Breast epithelium (tissue), 4 donors: ENCODE measurements at regions not wholly inside any gene's neighbourhood (a gene's known extent, or its start where the extent isn't known, plus 50 kb on each side); places are given as distances from the start of the nearest gene placed in this dataset.
"Not testable (repeated sequence)": the region's sequence is repeated elsewhere in the genome, so short reads cannot be mapped to it uniquely, and the experiment has no call there.

Experiments used
- DNase-seq, 2 donors: peaks; one replicate each; pipeline ENCODE4 v3.0.0-alpha.2; 2019; ENCODE audit warnings: low spot score in 2 of 2
- H3K27ac ChIP-seq, 2 donors: fragments of 200-600 bp; sonication (generic) in 1 of 2; one replicate each; pipeline ENCODE4 v1.5.1; 2016 to 2019; ENCODE audit warnings: mild to moderate bottlenecking in 1 of 2
- H3K27me3 ChIP-seq, 2 donors: fragments of 200-600 bp; sonication (generic) in 1 of 2; one replicate each; pipeline versions ENCODE4 v1.5.1 to v1.6.0; 2017 to 2019; ENCODE audit warnings: control low read depth in 1 of 2, mild to moderate bottlenecking in 1 of 2
- H3K36me3 ChIP-seq: fragments of 200-600 bp; one replicate; pipeline ENCODE4 v1.5.1; 2019
- H3K4me1 ChIP-seq, 2 donors: fragments of 200-600 bp; sonication (generic); one replicate each; pipeline ENCODE4 v1.5.1; 2016 to 2019; ENCODE audit warnings: control low read depth in 1 of 2
- H3K4me3 ChIP-seq, 3 donors: fragments of 200-600 bp; sonication (generic); 1 replicate in 2 of 3; 2 replicates in 1 of 3; pipeline ENCODE4 v1.5.1; 2016 to 2019; ENCODE audit warnings: mild to moderate bottlenecking in 3 of 3, moderate library complexity in 2 of 3
- H3K9me3 ChIP-seq, 2 donors: fragments of 200-600 bp; sonication (generic) in 1 of 2; one replicate each; pipeline ENCODE4 v1.5.1; 2016 to 2019; ENCODE audit warnings: control low read depth in 1 of 2
- CTCF ChIP-seq, 3 donors: fragments of 450-650 bp; IDR thresholded peaks; one replicate each; pipeline ENCODE4 v1.5.1; 2016 to 2017; ENCODE audit warnings: antibody characterized with exemption in 3 of 3, mild to moderate bottlenecking in 3 of 3, moderate library complexity in 3 of 3
- POLR2A ChIP-seq: fragments of 450-650 bp; IDR thresholded peaks from one replicate; pipeline ENCODE4 v1.6.1; 2016; ENCODE audit warnings: antibody characterized with exemption, mild to moderate bottlenecking, moderate library complexity
- POLR2AphosphoS5 ChIP-seq, 3 donors: sonication (generic); formaldehyde crosslinking; IDR thresholded peaks; one replicate each; pipeline ENCODE4 v1.6.1; 2017; ENCODE audit warnings: antibody characterized with exemption in 3 of 3
- intact Hi-C: fragments of 100-400 bp; cut with DNase I; formaldehyde crosslinking; loops from one replicate; pipeline ENCODE4 v1.15.1; 2023; ENCODE audit warnings: low total_unique reads

DNA sequence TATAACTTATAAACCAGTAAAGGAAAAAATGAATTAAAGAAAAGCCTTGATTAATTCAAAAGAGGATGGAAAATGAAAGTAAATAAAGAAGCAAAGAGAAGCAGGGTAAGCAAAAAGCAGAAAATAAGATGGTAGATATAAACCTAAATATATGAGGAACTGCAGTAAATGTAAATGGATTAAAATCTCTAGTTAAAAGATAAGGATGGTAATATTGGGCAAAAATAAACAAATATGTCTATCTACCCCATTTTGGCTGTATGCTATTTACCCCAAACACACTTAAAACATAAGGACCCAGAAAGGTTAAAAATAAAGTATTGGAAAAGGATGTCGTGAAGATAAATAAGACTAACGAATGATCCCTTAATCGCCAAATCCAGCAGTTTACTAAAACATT, 161.9 kb downstream of the FOXD2 start:
- H3K27ac ChIP-seq = no peak overlapping the region
- TF ChIP-seq POLR2AphosphoS5 (IDR thresholded peaks at IDR 0.05) = no peak
- no peak for TF ChIP-seq CTCF (IDR thresholded peaks at IDR 0.05)
- TF ChIP-seq POLR2A = no peak
- H3K4me1 ChIP-seq = no peaks in the 10 kb centered on the region
- intact Hi-C loops = no loop called here
- H3K9me3 ChIP-seq = peaks cover 7 to 24% of the 10 kb centered on the region in 2 donors
- peaks cover 2% of the 10 kb centered on the region for H3K36me3 ChIP-seq
- no peak for DNase-seq
- no peaks in the 10 kb centered on the region for H3K27me3 ChIP-seq
- no peak overlapping the region for H3K4me3 ChIP-seq

GRCh38 chr1:47602491-47602890, 164.6 kb downstream of the FOXD2 start:
- H3K4me1 ChIP-seq, DNase-seq, H3K27ac ChIP-seq, H3K36me3 ChIP-seq, H3K4me3 ChIP-seq, H3K27me3 ChIP-seq, intact Hi-C loops: not testable (repeated sequence)
- H3K9me3 ChIP-seq = peaks cover 7 to 35% of the 10 kb centered on the region in 2 donors

DNA sequence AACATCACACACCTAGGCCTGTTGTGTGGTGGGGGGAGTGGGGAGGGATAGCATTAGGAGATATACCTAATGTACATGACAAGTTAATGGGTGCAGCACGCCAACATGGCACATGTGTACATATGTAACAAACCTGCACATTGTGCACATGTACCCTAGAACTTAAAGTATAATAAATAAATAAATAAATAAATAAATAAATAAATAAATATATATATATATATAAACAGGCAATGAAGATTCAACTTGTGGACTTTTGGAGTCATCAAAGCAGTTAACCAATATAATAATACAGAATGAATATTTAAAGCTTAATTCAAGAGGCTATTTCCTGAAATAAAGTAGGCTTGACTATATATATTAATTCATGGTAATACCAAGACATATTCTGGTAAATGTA, 167.0 kb downstream of the FOXD2 start:
- peaks cover 15 to 28% of the 10 kb centered on the region in 2 donors for H3K9me3 ChIP-seq
- intact Hi-C loops, H3K36me3 ChIP-seq, H3K4me1 ChIP-seq, H3K27ac ChIP-seq, H3K27me3 ChIP-seq, H3K4me3 ChIP-seq, DNase-seq: not testable (repeated sequence)

GRCh38 chr1:47608296-47608875, 170.5 kb downstream of the FOXD2 start:
- Histone ChIP-seq H3K27me3 (no peaks in the 10 kb centered on the region), H3K9me3 (peaks cover 8 to 17% of the 10 kb centered on the region in 2 donors), H3K4me3 (no peak overlapping the region), H3K4me1 (no peaks in the 10 kb centered on the region), H3K36me3 (no peaks in the 10 kb centered on the region), H3K27ac (no peak overlapping the region)
- intact Hi-C loops = no loop called here
- DNase-seq = no peak
- TF ChIP-seq POLR2AphosphoS5 (IDR thresholded peaks at IDR 0.05) = no peak
- TF ChIP-seq CTCF (IDR thresholded peaks at IDR 0.05) = no peak
- no peak for TF ChIP-seq POLR2A

DNA sequence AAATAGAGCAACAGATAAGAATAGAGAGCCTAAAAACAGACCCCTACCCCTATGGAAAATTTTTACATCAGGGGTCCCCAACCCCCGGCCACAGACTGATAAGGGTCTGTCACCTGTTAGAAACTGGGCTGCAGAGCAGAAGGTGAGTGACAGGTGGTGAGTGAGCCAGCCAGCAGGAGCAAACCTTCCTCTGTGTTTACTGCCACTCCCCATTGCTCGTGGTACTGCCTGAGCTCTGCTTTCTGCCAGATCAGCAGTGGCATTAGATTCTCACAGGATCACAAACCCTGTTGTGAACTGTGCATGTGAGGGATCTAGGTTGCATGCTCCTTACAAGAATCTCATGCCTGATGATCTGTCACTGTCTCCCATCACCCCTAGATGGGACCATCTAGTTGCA, 174.1 kb downstream of the FOXD2 start:
- no peaks in the 10 kb centered on the region for H3K4me1 ChIP-seq
- intact Hi-C loops = no loop called here
- H3K9me3 ChIP-seq = peaks cover 7 to 8% of the 10 kb centered on the region in 2 donors
- no peaks in the 10 kb centered on the region for H3K27me3 ChIP-seq
- H3K4me3 ChIP-seq = no peak overlapping the region
- TF ChIP-seq POLR2AphosphoS5 (IDR thresholded peaks at IDR 0.05) (no peak), CTCF (IDR thresholded peaks at IDR 0.05) (no peak), POLR2A (no peak)
- DNase-seq = no peak
- H3K27ac ChIP-seq = no peak overlapping the region
- no peaks in the 10 kb centered on the region for H3K36me3 ChIP-seq

DNA sequence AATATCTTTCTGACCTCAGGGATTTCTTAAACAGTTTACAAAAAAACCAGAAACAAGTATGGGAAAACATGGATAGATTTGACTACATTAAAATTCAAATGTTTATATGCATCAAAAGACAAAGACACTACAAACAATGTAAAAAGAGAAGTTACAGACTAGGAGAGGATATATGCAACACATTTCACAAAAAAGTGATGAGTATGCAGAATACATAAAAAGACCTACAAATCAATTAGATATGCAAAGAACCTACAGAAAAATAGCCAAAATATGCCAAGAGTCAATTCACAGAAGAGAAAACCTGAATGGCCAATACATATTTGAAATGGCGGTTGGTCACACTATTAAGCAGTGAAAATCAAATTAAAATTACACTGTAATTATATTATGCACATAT, 175.0 kb downstream of the FOXD2 start:
- Histone ChIP-seq H3K4me1 (no peaks in the 10 kb centered on the region), H3K4me3 (no peak overlapping the region), H3K36me3 (no peaks in the 10 kb centered on the region), H3K27ac (no peak overlapping the region), H3K9me3 (peaks cover 7 to 8% of the 10 kb centered on the region in 2 donors), H3K27me3 (no peaks in the 10 kb centered on the region)
- no peak for TF ChIP-seq POLR2AphosphoS5 (IDR thresholded peaks at IDR 0.05)
- no peak for TF ChIP-seq POLR2A
- no peak for TF ChIP-seq CTCF (IDR thresholded peaks at IDR 0.05)
- no peak for DNase-seq
- intact Hi-C loops = no loop called here
